ENCODE measurements at regions not wholly inside any gene's neighbourhood (a gene's known extent, or its start where the extent isn't known, plus 50 kb on each side); places are given as distances from the start of the nearest gene placed in this dataset.
A peak's percentile ranks its signal among the peaks of the same experiment; 100 is the strongest.
"Not testable (repeated sequence)": the region's sequence is repeated elsewhere in the genome, so short reads cannot be mapped to it uniquely, and the experiment has no call there.

- Mint-ChIP-seq H3K36me3 (ENCODE audit: low read depth) (no peaks in the 10 kb centered on the region), H3K27me3 (ENCODE audit: low read depth) (no peaks in the 10 kb centered on the region), H3K4me1 (peaks cover 20% of the 10 kb centered on the region), H3K4me3 (no peak overlapping the region), H3K27ac (ENCODE audit: unreplicated experiment) (peak overlapping the region; percentile 52), H3K9me3 (no peaks in the 10 kb centered on the region)
- no peak for TF ChIP-seq CTCF (conservative IDR thresholded peaks at IDR 0.05)
- no peak for DNase-seq (ENCODE audit: low read depth, low spot score)
Measured at GRCh38 chr22:23437779-23438178, 142.3 kb downstream of the IGLL1 start.

- H3K27me3 Mint-ChIP-seq (ENCODE audit: low read depth); H3K4me3 Mint-ChIP-seq; DNase-seq (ENCODE audit: low read depth, low spot score); H3K36me3 Mint-ChIP-seq (ENCODE audit: low read depth); H3K9me3 Mint-ChIP-seq; H3K27ac Mint-ChIP-seq (ENCODE audit: unreplicated experiment): not testable (repeated sequence)
- H3K4me1 Mint-ChIP-seq: peaks cover 26% of the 10 kb centered on the region
Measured at GRCh38 chr22:23437107-23437395, 143.0 kb downstream of the IGLL1 start.

GRCh38 chr22:23436354-23437106 lies 143.6 kb downstream of the IGLL1 start:
- Mint-ChIP-seq H3K27ac (ENCODE audit: unreplicated experiment) (peak overlapping the region; percentile 28), H3K4me1 (peaks cover 30% of the 10 kb centered on the region)
- DNase-seq (ENCODE audit: low read depth, low spot score); H3K36me3 Mint-ChIP-seq (ENCODE audit: low read depth); H3K4me3 Mint-ChIP-seq; H3K27me3 Mint-ChIP-seq (ENCODE audit: low read depth); H3K9me3 Mint-ChIP-seq: not testable (repeated sequence)

- H3K4me1 Mint-ChIP-seq: peaks cover 37% of the 10 kb centered on the region
- H3K9me3 Mint-ChIP-seq; H3K27ac Mint-ChIP-seq (ENCODE audit: unreplicated experiment); H3K27me3 Mint-ChIP-seq (ENCODE audit: low read depth); H3K36me3 Mint-ChIP-seq (ENCODE audit: low read depth); DNase-seq (ENCODE audit: low read depth, low spot score); H3K4me3 Mint-ChIP-seq: not testable (repeated sequence)
Measured at GRCh38 chr22:23435186-23435585, 144.9 kb downstream of the IGLL1 start.

- not testable (repeated sequence) for DNase-seq (ENCODE audit: low read depth, low spot score)
Measured at GRCh38 chr22:23434198-23434830, 145.8 kb downstream of the IGLL1 start.

GRCh38 chr22:23433127-23434005 lies 146.7 kb downstream of the IGLL1 start:
- H3K9me3 Mint-ChIP-seq; H3K27ac Mint-ChIP-seq (ENCODE audit: unreplicated experiment); H3K36me3 Mint-ChIP-seq (ENCODE audit: low read depth); H3K27me3 Mint-ChIP-seq (ENCODE audit: low read depth): not testable (repeated sequence)
- DNase-seq (ENCODE audit: low read depth, low spot score): peak; percentile 46
- peaks cover 32% of the 10 kb centered on the region for H3K4me1 Mint-ChIP-seq
- peak overlapping the region; percentile 40 for H3K4me3 Mint-ChIP-seq
- TF ChIP-seq CTCF (conservative IDR thresholded peaks at IDR 0.05): peak; percentile 63

More at GRCh38 chr22:23434198-23434830, 145.8 kb downstream of the IGLL1 start:
- not testable (repeated sequence) for H3K36me3 Mint-ChIP-seq (ENCODE audit: low read depth); H3K27ac Mint-ChIP-seq (ENCODE audit: unreplicated experiment); H3K4me3 Mint-ChIP-seq; H3K27me3 Mint-ChIP-seq (ENCODE audit: low read depth); H3K9me3 Mint-ChIP-seq
- peaks cover 37% of the 10 kb centered on the region for H3K4me1 Mint-ChIP-seq

- not testable (repeated sequence) for DNase-seq (ENCODE audit: low read depth, low spot score); H3K36me3 Mint-ChIP-seq (ENCODE audit: low read depth); H3K27ac Mint-ChIP-seq (ENCODE audit: unreplicated experiment); H3K4me3 Mint-ChIP-seq; H3K27me3 Mint-ChIP-seq (ENCODE audit: low read depth); H3K9me3 Mint-ChIP-seq
- H3K4me1 Mint-ChIP-seq: peaks cover 29% of the 10 kb centered on the region
Measured at GRCh38 chr22:23432719-23433118, 147.4 kb downstream of the IGLL1 start.

Measured in neural crest cell (in vitro differentiated cells).